ENCODE measurements at regions not wholly inside any gene's neighbourhood (a gene's known extent, or its start where the extent isn't known, plus 50 kb on each side); places are given as distances from the start of the nearest gene placed in this dataset.

GRCh38 chr10:131683941-131684340, 216.9 kb upstream of the PPP2R2D start:
- TF ChIP-seq CTCF (IDR thresholded peaks at IDR 0.05; ENCODE audit: low read length) (no peak), EZH2phosphoT487 (IDR thresholded peaks at IDR 0.05; ENCODE audit: low read length) (no peak), EZH2 (optimal IDR thresholded peaks at IDR 0.05; ENCODE audit: low read depth, low read length) (no peak)

All from MM.1S (cell line).